B cell (primary cell): ENCODE measurements at regions not wholly inside any gene's neighbourhood (a gene's known extent, or its start where the extent isn't known, plus 50 kb on each side); places are given as distances from the start of the nearest gene placed in this dataset.

Source experiments
- CTCF ChIP-seq: fragments of 200-600 bp; IDR thresholded peaks from one replicate; pipeline ENCODE4 v1.8.0; 2022; ENCODE audit warnings: antibody characterized with exemption, mild to moderate bottlenecking
- EZH2 ChIP-seq: IDR thresholded peaks from 2 replicates; pipeline ENCODE4 v1.6.1; 2012; ENCODE audit warnings: borderline replicate concordance, low read depth, mild to moderate bottlenecking, moderate library complexity, low read length; ENCODE audit not compliant: insufficient read depth, poor library complexity, severe bottlenecking

- TF ChIP-seq EZH2 = no peak
- no peak for TF ChIP-seq CTCF
Observed at GRCh38 chr14:32012571-32012970, 64.5 kb upstream of the ARHGAP5 start.
